ENCODE measurements at regions not wholly inside any gene's neighbourhood (a gene's known extent, or its start where the extent isn't known, plus 50 kb on each side); places are given as distances from the start of the nearest gene placed in this dataset.

- TF ChIP-seq CTCF (IDR thresholded peaks at IDR 0.05; ENCODE audit: low read depth, low read length, missing control alignments), result no peak
- no peak for DNase-seq (ENCODE audit: extremely low read depth, low read depth)
- no peak overlapping the region for H3K4me3 ChIP-seq (replicated peaks; ENCODE audit: low read depth, low read length)
Measured at GRCh38 chr12:77469578-77470333, 360.9 kb upstream of the NAV3 start.

GRCh38 chr12:77442633-77443032 is 377.3 kb upstream of the E2F7 start:
- no peak overlapping the region for H3K4me3 ChIP-seq (replicated peaks; ENCODE audit: low read depth, low read length)
- no peak for TF ChIP-seq CTCF (IDR thresholded peaks at IDR 0.05; ENCODE audit: low read depth, low read length, missing control alignments)
- no peak for DNase-seq (ENCODE audit: extremely low read depth, low read depth)

- no peak overlapping the region for H3K4me3 ChIP-seq (replicated peaks; ENCODE audit: low read depth, low read length)
- no peak for DNase-seq (ENCODE audit: extremely low read depth, low read depth)
- no peak for TF ChIP-seq CTCF (IDR thresholded peaks at IDR 0.05; ENCODE audit: low read depth, low read length, missing control alignments)
Measured at GRCh38 chr12:77439749-77440148, 374.4 kb upstream of the E2F7 start.

- DNase-seq (ENCODE audit: extremely low read depth, low read depth), result no peak
- no peak for TF ChIP-seq CTCF (IDR thresholded peaks at IDR 0.05; ENCODE audit: low read depth, low read length, missing control alignments)
- no peak overlapping the region for H3K4me3 ChIP-seq (replicated peaks; ENCODE audit: low read depth, low read length)
Measured at GRCh38 chr12:77438644-77439043, 373.3 kb upstream of the E2F7 start.

- DNase-seq (ENCODE audit: extremely low read depth, low read depth), result no peak
- H3K4me3 ChIP-seq (replicated peaks; ENCODE audit: low read depth, low read length), result no peak overlapping the region
- TF ChIP-seq CTCF (IDR thresholded peaks at IDR 0.05; ENCODE audit: low read depth, low read length, missing control alignments), result no peak
Measured at GRCh38 chr12:77437206-77437605, 371.8 kb upstream of the E2F7 start.

GRCh38 chr12:77435446-77436091 is 370.2 kb upstream of the E2F7 start:
- TF ChIP-seq CTCF (IDR thresholded peaks at IDR 0.05; ENCODE audit: low read depth, low read length, missing control alignments), result no peak
- H3K4me3 ChIP-seq (replicated peaks; ENCODE audit: low read depth, low read length), result no peak overlapping the region
- DNase-seq (ENCODE audit: extremely low read depth, low read depth), result no peak
